Dendritic cell treated with granulocyte-macrophage colony-stimulating factor and Interleukin-4, amounts not matched to agents 40 ng/mL and 50 ng/mL, for 4 days (primary cell): ENCODE measurements at regions not wholly inside any gene's neighbourhood (a gene's known extent, or its start where the extent isn't known, plus 50 kb on each side); places are given as distances from the start of the nearest gene placed in this dataset.

ENCODE experiments used
- H3K27ac Mint-ChIP-seq: one replicate; pipeline ENCODE4 v1.8.0; 2022; ENCODE audit warnings: mild to moderate bottlenecking, mixed read lengths
- H3K27me3 Mint-ChIP-seq: one replicate; pipeline ENCODE4 v1.8.0; 2022; ENCODE audit warnings: mild to moderate bottlenecking, mixed read lengths
- H3K36me3 Mint-ChIP-seq: one replicate; pipeline ENCODE4 v1.8.0; 2022; ENCODE audit warnings: low read depth, mixed read lengths
- H3K4me1 Mint-ChIP-seq: one replicate; pipeline ENCODE4 v1.8.0; 2022; ENCODE audit warnings: low read depth, mixed read lengths
- H3K4me3 Mint-ChIP-seq: one replicate; pipeline ENCODE4 v1.8.0; 2022; ENCODE audit warnings: mild to moderate bottlenecking, moderate library complexity, mixed read lengths
- H3K9me3 Mint-ChIP-seq: one replicate; pipeline ENCODE4 v1.8.0; 2022; ENCODE audit warnings: mixed read lengths
- intact Hi-C: fragments of 100-400 bp; cut with micrococcal nuclease; formaldehyde crosslinking; loops from one replicate; pipeline ENCODE4 v1.15.0; 2022

DNA sequence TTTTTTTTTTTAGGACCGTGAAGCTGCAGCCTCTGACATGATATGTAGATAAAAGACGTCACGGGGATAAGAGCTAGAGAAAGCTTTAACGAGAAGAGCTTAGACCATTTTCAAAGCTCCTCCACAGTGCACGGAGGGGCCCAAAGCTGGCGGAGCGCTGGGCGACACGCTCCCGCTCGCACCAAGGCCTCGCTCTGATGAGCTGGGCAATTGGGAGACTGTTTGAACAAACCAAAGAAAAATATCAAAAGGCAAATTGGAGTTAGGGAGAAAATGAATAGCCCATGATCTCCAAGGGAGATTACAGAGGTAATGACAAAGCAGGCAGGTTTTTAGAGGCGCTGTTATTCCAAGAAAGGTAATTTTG lies 179.4 kb downstream of the SREK1 start:
- peaks cover 7% of the 10 kb centered on the region for H3K27me3 Mint-ChIP-seq
- H3K36me3 Mint-ChIP-seq, result no peaks in the 10 kb centered on the region
- H3K9me3 Mint-ChIP-seq, result no peaks in the 10 kb centered on the region
- intact Hi-C loops, result no loop called here
- H3K4me1 Mint-ChIP-seq, result no peaks in the 10 kb centered on the region
- H3K27ac Mint-ChIP-seq, result no peak overlapping the region
- no peak overlapping the region for H3K4me3 Mint-ChIP-seq

DNA sequence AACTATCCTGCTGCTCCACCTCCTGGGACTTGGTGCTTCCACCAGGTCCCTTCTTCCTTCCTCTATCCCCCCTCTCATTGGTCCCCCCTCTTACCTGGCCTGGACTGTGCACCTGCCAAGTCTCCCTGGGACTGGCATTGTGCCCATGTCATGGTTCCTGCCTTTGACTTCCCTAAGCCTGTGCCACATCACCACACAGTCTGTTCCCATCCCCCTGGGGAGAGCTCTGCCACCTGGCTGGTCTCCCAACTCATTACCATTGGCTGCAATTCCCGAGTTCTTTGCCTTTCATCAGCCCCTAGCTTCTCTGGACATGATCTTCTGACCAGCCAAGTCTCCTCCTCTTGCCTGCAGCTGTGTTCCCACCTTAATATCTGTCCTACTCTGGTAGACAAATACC lies 180.3 kb downstream of the SREK1 start:
- intact Hi-C loops, result no loop called here
- Mint-ChIP-seq H3K9me3 (no peaks in the 10 kb centered on the region), H3K4me3 (no peak overlapping the region)

DNA sequence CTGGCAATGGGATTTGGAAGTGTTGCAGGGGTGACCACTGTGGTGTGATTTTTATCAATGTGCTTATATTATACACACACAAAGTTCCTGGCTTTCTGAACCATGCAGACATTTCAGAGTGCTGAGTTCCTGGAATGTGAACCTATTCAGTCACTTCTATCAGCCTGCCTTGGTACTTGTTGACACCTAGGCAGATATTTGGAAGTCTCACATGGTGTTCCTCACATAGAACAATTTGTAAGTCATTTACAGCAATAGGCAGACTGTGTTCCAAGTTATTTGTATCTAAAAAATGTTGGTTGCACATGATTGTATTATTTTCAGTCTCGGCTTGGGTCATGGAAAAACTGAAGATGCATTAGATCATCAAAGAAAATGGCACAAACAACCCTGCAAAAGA lies 182.2 kb downstream of the SREK1 start:
- no peaks in the 10 kb centered on the region for H3K9me3 Mint-ChIP-seq
- H3K27me3 Mint-ChIP-seq, result peaks cover 5% of the 10 kb centered on the region
- H3K4me3 Mint-ChIP-seq, result no peak overlapping the region
- no peak overlapping the region for H3K27ac Mint-ChIP-seq
- no peaks in the 10 kb centered on the region for H3K4me1 Mint-ChIP-seq
- no peaks in the 10 kb centered on the region for H3K36me3 Mint-ChIP-seq
- intact Hi-C loops, result no loop called here

More for the DNA sequence above, 180.3 kb downstream of the SREK1 start:
- peaks cover 6% of the 10 kb centered on the region for H3K27me3 Mint-ChIP-seq
- H3K36me3 Mint-ChIP-seq, result no peaks in the 10 kb centered on the region
- no peaks in the 10 kb centered on the region for H3K4me1 Mint-ChIP-seq
- H3K27ac Mint-ChIP-seq, result no peak overlapping the region

DNA sequence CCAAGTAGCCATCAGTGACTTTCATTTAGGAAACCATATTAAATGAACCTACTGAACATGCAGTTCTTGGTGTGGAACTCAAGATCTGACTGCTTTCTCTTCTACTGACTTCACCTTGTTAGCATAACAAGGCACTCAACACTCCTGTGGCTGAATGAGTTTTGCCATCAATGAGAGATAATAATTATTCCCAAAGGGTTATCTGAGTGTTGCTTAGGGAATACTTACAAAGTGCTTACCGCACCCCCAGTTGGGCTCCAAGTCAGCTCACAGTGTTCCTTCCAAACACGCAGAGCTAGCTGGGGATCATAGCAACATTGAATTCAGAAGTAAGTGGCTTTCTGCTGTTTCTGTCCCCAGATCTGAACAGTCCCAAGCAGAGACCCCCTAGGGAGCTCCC lies 182.9 kb downstream of the SREK1 start:
- peaks cover 5% of the 10 kb centered on the region for H3K27me3 Mint-ChIP-seq
- no peaks in the 10 kb centered on the region for H3K9me3 Mint-ChIP-seq
- H3K36me3 Mint-ChIP-seq, result no peaks in the 10 kb centered on the region
- H3K4me3 Mint-ChIP-seq, result no peak overlapping the region
- H3K4me1 Mint-ChIP-seq, result no peaks in the 10 kb centered on the region
- intact Hi-C loops, result no loop called here
- H3K27ac Mint-ChIP-seq, result no peak overlapping the region

DNA sequence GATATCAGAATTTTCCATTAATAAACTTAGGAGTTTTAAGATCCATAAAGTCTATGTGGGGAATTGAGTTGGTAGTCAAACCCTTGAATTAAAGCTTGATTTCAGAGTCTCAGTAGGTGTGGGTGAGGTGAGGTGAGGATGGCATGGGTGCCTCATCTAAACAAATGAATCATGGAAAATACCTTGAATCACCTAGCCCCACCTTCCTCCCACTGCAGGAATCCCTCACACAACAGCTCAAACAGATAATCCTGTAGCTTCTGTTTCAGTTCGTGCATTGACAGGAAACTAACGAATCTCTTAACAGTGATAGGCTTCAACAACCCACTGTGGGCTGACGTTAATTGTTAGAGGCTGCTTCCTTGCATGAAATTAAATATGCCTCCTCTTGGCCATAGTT lies 185.0 kb downstream of the SREK1 start:
- H3K27me3 Mint-ChIP-seq, result peaks cover 3% of the 10 kb centered on the region
- no peaks in the 10 kb centered on the region for H3K36me3 Mint-ChIP-seq
- no peaks in the 10 kb centered on the region for H3K4me1 Mint-ChIP-seq
- no peak overlapping the region for H3K27ac Mint-ChIP-seq
- no peaks in the 10 kb centered on the region for H3K9me3 Mint-ChIP-seq
- H3K4me3 Mint-ChIP-seq, result no peak overlapping the region
- intact Hi-C loops, result no loop called here

DNA sequence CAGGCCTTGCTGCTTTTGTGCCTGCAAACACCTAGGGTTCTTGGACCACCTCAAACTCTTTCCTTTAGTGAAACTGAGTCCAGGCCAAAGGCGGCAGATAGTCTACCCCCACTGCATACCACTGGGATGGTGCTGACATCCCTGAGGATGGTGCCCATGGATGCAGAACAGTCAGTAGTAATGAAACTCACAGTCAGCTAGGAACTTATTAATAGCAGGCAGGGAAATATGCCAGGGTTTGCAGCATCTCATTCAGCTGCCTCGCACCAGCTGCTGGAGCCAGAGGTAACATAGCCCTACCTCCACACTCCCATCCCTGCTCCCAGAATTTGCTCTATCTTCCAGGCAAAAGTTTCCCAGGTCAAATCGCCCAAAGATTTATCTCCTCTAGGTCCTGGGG lies 189.1 kb downstream of the SREK1 start:
- H3K27me3 Mint-ChIP-seq, result peaks cover 11% of the 10 kb centered on the region
- H3K36me3 Mint-ChIP-seq, result no peaks in the 10 kb centered on the region
- no peak overlapping the region for H3K4me3 Mint-ChIP-seq
- H3K27ac Mint-ChIP-seq, result no peak overlapping the region
- no peaks in the 10 kb centered on the region for H3K4me1 Mint-ChIP-seq
- H3K9me3 Mint-ChIP-seq, result no peaks in the 10 kb centered on the region
- intact Hi-C loops, result no loop called here

DNA sequence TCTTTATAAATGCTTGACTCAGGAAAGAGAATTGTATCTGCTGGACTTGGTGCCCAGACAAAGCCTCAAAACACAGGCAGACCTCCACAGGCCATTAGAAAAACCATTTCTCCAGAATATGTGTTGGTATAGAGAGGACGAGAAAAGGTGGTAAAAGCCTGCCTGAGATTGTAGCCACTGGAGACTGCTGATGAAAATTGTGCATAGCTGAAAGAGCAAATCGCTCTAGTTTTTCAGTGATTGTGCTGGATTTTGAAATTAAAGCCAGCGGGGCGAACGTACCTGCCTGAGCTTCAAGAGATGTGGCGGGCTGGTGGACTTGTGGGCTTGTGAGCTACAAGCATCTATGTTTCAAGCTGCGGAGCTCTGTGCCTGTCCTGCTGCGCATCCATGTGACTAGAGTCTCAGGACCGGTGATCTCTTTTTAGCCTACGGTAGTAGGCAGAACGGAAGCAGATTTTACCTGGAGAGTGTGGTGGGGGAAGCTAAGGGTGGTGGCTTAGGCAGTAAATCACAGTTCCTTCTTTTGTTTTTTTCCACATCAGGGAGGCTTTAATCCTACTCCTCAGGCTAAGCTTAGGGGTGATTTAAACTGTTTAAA lies 193.6 kb downstream of the SREK1 start:
- Mint-ChIP-seq H3K27me3 (peaks cover 11% of the 10 kb centered on the region), H3K36me3 (no peaks in the 10 kb centered on the region), H3K4me1 (peaks cover 6% of the 10 kb centered on the region), H3K27ac (no peak overlapping the region), H3K4me3 (no peak overlapping the region), H3K9me3 (no peaks in the 10 kb centered on the region)
- intact Hi-C loops, result no loop called here

DNA sequence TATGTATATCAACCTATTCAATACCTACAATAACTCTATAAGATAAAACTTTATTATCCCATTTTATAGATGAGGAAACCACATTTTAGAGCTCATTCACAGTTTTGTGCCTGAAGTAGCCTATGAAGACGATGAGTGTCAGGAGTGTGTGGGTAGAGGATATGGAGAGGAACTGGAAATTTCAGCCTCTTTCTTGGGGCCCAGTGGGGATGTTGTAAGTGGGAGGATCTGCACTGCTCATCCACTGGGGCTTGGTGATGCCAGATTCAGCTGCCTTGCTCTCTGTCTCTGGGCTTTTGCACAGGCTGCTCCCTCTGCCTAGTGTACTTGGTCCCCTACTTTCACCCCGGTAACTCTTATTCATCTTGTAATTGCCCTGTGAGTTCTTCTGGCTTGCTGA lies 194.7 kb downstream of the SREK1 start:
- Mint-ChIP-seq H3K27ac (no peak overlapping the region), H3K9me3 (no peaks in the 10 kb centered on the region), H3K4me1 (peaks cover 6% of the 10 kb centered on the region), H3K36me3 (no peaks in the 10 kb centered on the region), H3K27me3 (peaks cover 11% of the 10 kb centered on the region), H3K4me3 (no peak overlapping the region)
- intact Hi-C loops, result no loop called here

DNA sequence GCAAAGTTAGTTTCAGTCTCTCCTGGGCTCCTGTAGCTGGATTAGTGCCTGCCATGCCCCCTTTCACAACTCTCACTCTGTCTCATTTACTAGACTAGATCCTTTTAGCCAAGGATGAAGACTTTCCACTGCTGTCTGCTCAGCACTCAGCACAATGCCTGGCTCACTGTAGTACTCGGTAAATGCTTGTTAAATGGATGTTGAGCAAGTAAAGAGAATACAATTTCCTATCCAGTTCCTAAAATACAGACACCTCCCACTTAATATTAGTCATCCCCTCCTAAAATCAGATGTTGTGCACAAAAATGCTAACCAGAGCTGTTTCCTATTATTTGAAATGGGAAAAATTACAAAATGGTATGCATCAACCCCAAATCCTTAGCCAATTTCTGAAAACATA lies 195.8 kb downstream of the SREK1 start:
- peaks cover 11% of the 10 kb centered on the region for H3K27me3 Mint-ChIP-seq

DNA sequence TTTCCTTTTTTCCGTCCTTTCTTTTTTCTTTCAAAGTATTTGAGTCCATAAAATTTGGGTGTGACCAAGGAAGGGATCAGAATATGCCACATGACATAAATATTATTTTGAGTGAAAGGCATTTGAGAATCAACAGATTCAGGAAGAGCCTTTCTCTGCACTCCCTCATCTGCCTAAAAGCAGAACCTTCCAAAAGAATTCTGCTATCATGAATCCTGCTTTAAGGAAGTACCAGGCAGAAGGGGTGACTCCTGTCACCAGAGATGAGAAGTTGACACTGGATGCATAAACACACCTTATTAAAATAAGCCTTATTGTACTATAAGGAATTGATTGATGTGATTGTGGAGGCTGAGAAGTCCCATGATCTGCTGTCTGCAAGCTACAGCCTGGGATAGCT lies 196.7 kb downstream of the SREK1 start:
- H3K4me3 Mint-ChIP-seq, result no peak overlapping the region
- peaks cover 11% of the 10 kb centered on the region for H3K27me3 Mint-ChIP-seq
- intact Hi-C loops, result no loop called here
- no peaks in the 10 kb centered on the region for H3K36me3 Mint-ChIP-seq
- no peaks in the 10 kb centered on the region for H3K9me3 Mint-ChIP-seq
- no peak overlapping the region for H3K27ac Mint-ChIP-seq
- H3K4me1 Mint-ChIP-seq, result peaks cover 6% of the 10 kb centered on the region

More for the DNA sequence above, 195.8 kb downstream of the SREK1 start:
- Mint-ChIP-seq H3K27ac (no peak overlapping the region), H3K36me3 (no peaks in the 10 kb centered on the region), H3K4me1 (peaks cover 6% of the 10 kb centered on the region), H3K4me3 (no peak overlapping the region), H3K9me3 (no peaks in the 10 kb centered on the region)
- intact Hi-C loops, result no loop called here

DNA sequence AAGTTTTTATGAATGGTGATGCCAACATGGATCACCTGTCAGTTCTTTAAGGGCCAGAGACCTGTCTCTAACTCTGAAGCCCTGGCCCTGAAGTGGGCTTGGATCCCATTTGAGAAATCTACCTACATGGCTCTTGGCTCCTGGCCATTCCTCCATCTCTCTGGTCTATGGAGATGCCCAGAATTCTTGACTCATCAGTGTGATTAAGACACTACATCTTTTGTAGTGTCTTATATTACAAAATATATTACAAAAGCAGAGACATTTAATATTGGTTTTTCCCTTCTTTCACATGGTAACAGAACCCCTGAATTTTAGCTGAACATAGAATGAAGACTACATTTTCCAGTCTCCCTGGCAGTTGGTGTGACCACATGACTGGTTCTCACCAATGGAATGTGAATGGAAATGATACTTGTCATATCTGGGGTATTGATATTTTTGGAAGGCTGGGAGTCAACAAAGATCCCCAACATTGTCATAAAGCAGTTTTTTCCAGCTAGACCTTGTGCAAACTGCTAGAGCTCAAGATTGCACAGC lies 198.3 kb downstream of the SREK1 start:
- H3K36me3 Mint-ChIP-seq, result no peaks in the 10 kb centered on the region
- H3K27ac Mint-ChIP-seq, result no peak overlapping the region
- H3K4me1 Mint-ChIP-seq, result peaks cover 6% of the 10 kb centered on the region
- H3K9me3 Mint-ChIP-seq, result no peaks in the 10 kb centered on the region
- intact Hi-C loops, result no loop called here
- peaks cover 5% of the 10 kb centered on the region for H3K27me3 Mint-ChIP-seq
- H3K4me3 Mint-ChIP-seq, result no peak overlapping the region

DNA sequence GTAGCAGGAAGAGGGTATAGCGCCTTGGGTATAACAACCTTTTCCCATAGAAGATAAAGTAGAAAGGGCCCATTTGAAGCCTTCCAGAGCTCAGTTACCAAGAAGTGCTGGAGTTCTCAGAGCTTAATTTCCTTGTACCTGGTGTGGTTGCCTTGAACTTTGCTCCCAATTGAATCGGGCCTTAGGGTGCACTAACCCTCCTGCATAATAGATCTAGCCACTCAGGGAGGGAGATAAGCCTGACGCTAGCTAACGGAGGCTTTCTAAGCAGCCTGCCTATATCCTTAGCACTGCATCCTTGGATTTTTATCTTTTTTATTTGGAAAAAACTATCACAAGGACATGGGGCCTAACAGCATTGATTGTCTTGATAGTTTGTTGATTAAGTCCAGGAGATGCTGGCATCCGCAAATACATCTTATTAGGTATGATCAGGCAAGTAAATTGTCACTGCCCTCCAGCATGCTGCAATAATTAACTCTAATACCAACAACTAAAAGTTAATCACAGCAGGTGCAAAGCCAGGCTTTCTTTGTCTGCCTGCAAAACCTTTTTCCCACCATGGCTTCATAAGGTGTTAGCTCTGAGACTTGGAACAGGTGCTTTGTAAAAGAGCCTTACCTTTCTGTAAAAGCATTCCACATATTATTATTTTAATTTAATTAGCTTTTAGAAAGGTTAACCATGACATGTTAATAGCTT lies 199.4 kb downstream of the SREK1 start:
- Mint-ChIP-seq H3K27me3 (peaks cover 2% of the 10 kb centered on the region), H3K9me3 (no peaks in the 10 kb centered on the region), H3K36me3 (no peaks in the 10 kb centered on the region), H3K4me3 (no peak overlapping the region), H3K27ac (no peak overlapping the region), H3K4me1 (peaks cover 6% of the 10 kb centered on the region)
- intact Hi-C loops, result no loop called here

DNA sequence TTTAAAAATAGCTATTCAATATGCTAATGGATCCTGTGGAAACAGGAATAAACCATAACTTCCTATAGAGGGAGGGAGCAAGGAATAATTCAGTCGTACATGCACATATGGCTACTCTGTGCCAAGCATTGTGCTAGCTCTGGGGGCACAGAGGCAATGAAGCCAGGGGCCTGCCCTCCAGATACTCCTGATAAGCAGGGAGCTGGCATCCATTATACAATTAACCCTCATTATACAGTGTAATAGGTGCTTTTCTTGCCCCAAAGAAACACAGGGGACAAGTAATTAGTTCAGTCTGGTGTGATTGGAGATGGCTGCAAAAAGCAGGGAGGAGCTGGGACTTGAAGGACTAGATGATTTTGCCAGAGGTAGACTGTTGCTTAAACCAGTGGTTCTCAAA lies 200.4 kb downstream of the SREK1 start:
- H3K36me3 Mint-ChIP-seq, result no peaks in the 10 kb centered on the region
- intact Hi-C loops, result no loop called here
- H3K27ac Mint-ChIP-seq, result no peak overlapping the region
- peaks cover 6% of the 10 kb centered on the region for H3K4me1 Mint-ChIP-seq
- H3K27me3 Mint-ChIP-seq, result peaks cover 2% of the 10 kb centered on the region
- no peak overlapping the region for H3K4me3 Mint-ChIP-seq
- H3K9me3 Mint-ChIP-seq, result no peaks in the 10 kb centered on the region

DNA sequence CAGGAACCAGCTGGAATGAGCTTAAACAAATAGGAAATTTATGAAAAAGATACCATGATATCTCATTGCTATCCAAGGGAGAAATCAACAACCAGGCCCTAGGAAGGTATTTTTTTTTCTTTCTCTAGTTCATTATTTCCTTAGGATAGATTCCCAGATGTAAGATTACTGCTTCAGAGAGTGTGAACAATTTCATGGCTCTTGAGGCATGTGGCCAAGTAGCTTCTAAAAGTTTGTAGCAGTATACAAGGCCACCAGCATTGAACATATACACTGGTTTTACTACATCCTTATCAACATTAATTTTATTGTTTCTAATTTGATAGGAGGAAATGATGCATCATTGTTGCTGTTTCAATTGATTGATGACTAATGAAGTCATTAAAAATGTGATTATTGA lies 201.2 kb downstream of the SREK1 start:
- intact Hi-C loops, result no loop called here
- Mint-ChIP-seq H3K4me3 (no peak overlapping the region), H3K9me3 (no peaks in the 10 kb centered on the region), H3K27ac (no peak overlapping the region), H3K4me1 (no peaks in the 10 kb centered on the region), H3K36me3 (no peaks in the 10 kb centered on the region), H3K27me3 (peaks cover 2% of the 10 kb centered on the region)

DNA sequence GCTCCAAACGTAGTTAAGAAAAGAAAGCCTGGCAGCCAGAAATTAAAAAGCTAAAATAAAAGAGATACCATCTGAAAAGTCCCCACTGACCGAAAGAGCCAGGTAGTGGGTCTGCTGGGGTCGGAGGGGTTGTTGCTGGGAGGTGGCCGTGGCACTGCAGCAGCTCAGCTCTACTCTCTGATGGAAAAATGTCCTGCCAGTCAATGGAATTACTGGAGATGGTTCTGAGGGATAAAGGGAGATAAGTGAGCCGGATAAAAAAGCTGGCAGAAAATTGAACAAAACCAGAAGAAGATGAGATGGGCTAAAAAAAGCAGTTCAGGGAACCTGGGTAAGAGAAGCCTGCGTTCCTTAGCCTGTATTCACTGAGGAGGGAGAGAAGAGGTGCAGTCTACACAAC lies 202.8 kb downstream of the SREK1 start:
- no peak overlapping the region for H3K27ac Mint-ChIP-seq
- no peaks in the 10 kb centered on the region for H3K36me3 Mint-ChIP-seq
- peaks cover 2% of the 10 kb centered on the region for H3K27me3 Mint-ChIP-seq
- H3K9me3 Mint-ChIP-seq, result no peaks in the 10 kb centered on the region
- peaks cover 8% of the 10 kb centered on the region for H3K4me1 Mint-ChIP-seq
- intact Hi-C loops, result no loop called here
- H3K4me3 Mint-ChIP-seq, result no peak overlapping the region
